ENCODE measurements at regions not wholly inside any gene's neighbourhood (a gene's known extent, or its start where the extent isn't known, plus 50 kb on each side); places are given as distances from the start of the nearest gene placed in this dataset.
"Not testable (repeated sequence)": the region's sequence is repeated elsewhere in the genome, so short reads cannot be mapped to it uniquely, and the experiment has no call there.

DNA sequence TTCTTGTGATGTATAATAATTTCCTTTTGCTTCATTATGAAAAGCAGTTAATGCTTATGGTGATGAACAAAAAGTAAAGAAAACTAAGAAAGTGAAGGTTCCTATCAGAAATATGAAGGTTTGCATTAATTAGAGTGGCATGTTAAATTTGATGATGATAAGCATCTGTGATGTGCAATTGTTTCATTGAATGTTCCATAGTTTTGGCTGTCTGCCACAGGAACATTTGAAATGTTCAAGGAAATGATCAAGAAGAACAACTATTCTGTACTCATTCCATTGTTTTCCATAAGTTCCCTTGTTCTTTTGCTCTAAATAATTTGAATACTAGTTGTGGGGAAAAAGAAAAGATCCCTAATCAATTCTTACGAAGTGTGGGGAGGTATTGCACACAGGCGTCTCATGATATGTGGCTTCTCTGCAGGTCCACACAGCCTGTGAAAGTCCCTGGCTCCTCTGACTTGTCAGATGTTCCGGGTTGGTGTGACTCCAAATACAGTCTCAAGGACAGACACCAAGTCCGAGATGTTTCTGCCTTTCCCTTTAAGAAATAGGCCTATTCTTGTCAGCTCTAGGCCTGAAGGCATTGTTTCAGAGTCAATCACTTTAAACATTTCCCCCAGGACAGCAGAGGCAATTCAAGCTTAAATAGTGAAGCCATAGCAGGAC lies 152.6 kb upstream of the MAST4 start:
- Histone ChIP-seq H3K9ac (ENCODE audit: insufficient read depth, low read depth, low read length) (no peak overlapping the region), H3K4me2 (ENCODE audit: low read depth, low read length) (no peak overlapping the region), H3K4me1 (ENCODE audit: insufficient read depth, low read length) (no peaks in the 10 kb centered on the region), H3K79me2 (ENCODE audit: insufficient read depth, low read length) (no peaks in the 10 kb centered on the region), H3K27me3 (ENCODE audit: control insufficient read depth in 1 of 2, insufficient read depth in 2 of 2, low read length in 2 of 2) (no peaks in the 10 kb centered on the region), H3K36me3 (replicated peaks in 1 of 2; ENCODE audit: control insufficient read depth in 1 of 2, insufficient read depth in 2 of 2, low read length in 2 of 2) (no peaks in the 10 kb centered on the region), H2AFZ (ENCODE audit: low read length) (no peak overlapping the region), H3K9me3 (ENCODE audit: low read length) (no peaks in the 10 kb centered on the region), H3K4me3 (replicated peaks in 1 of 3; ENCODE audit: insufficient read depth in 1 of 3, low read depth in 2 of 3, low read length in 3 of 3) (no peak overlapping the region), H3K27ac (ENCODE audit: extremely low read length, insufficient read depth, low read length) (no peak overlapping the region), H4K20me1 (ENCODE audit: insufficient read depth, low read length) (no peaks in the 10 kb centered on the region)
- 20% methylated on average over 4 of the region's 4 CpGs for WGBS (ENCODE audit: low lambda C conversion rate)
- ChIA-PET CTCF (ENCODE audit: low intra/inter-chr PET ratio, low total read pairs) (no interaction called here), POLR2A (no interaction called here)
- no TSS peak for BruUV-seq (replicated peaks)
- no peak for ATAC-seq
- no peak for FAIRE-seq
- in situ Hi-C loops (cut with HindIII; ENCODE audit: extremely low pct_ligation_motif_present, low pct_unique_long_range_greater_than_20kb) (no loop called here), intact Hi-C loops (cut with micrococcal nuclease; ENCODE audit: unreplicated experiment) (no loop called here)
- TF ChIP-seq, protein P1, sequence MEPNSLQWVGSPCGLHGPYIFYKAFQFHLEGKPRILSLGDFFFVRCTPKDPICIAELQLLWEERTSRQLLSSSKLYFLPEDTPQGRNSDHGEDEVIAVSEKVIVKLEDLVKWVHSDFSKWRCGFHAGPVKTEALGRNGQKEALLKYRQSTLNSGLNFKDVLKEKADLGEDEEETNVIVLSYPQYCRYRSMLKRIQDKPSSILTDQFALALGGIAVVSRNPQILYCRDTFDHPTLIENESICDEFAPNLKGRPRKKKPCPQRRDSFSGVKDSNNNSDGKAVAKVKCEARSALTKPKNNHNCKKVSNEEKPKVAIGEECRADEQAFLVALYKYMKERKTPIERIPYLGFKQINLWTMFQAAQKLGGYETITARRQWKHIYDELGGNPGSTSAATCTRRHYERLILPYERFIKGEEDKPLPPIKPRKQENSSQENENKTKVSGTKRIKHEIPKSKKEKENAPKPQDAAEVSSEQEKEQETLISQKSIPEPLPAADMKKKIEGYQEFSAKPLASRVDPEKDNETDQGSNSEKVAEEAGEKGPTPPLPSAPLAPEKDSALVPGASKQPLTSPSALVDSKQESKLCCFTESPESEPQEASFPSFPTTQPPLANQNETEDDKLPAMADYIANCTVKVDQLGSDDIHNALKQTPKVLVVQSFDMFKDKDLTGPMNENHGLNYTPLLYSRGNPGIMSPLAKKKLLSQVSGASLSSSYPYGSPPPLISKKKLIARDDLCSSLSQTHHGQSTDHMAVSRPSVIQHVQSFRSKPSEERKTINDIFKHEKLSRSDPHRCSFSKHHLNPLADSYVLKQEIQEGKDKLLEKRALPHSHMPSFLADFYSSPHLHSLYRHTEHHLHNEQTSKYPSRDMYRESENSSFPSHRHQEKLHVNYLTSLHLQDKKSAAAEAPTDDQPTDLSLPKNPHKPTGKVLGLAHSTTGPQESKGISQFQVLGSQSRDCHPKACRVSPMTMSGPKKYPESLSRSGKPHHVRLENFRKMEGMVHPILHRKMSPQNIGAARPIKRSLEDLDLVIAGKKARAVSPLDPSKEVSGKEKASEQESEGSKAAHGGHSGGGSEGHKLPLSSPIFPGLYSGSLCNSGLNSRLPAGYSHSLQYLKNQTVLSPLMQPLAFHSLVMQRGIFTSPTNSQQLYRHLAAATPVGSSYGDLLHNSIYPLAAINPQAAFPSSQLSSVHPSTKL (CRISPR knock-in tag; IDR thresholded peaks at IDR 0.05) = no peak
- TF ChIP-seq, protein P2, sequence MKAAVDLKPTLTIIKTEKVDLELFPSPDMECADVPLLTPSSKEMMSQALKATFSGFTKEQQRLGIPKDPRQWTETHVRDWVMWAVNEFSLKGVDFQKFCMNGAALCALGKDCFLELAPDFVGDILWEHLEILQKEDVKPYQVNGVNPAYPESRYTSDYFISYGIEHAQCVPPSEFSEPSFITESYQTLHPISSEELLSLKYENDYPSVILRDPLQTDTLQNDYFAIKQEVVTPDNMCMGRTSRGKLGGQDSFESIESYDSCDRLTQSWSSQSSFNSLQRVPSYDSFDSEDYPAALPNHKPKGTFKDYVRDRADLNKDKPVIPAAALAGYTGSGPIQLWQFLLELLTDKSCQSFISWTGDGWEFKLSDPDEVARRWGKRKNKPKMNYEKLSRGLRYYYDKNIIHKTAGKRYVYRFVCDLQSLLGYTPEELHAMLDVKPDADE (CRISPR knock-in tag; IDR thresholded peaks at IDR 0.05) = no peak
- TF ChIP-seq MLLT10 (CRISPR knock-in tag; IDR thresholded peaks at IDR 0.05) (no peak), CCAR2 (optimal IDR thresholded peaks at IDR 0.05; ENCODE audit: low read depth, low read length) (no peak), RXRB (CRISPR knock-in tag; IDR thresholded peaks at IDR 0.05; ENCODE audit: borderline replicate concordance) (no peak), ZNF670 (CRISPR knock-in tag; IDR thresholded peaks at IDR 0.05; ENCODE audit: borderline replicate concordance) (no peak), PHF8 (CRISPR knock-in tag; IDR thresholded peaks at IDR 0.05) (no peak), ZC3H13 (CRISPR knock-in tag; IDR thresholded peaks at IDR 0.05) (no peak)
- TF ChIP-seq, protein P3, sequence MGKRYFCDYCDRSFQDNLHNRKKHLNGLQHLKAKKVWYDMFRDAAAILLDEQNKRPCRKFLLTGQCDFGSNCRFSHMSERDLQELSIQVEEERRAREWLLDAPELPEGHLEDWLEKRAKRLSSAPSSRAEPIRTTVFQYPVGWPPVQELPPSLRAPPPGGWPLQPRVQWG (CRISPR knock-in tag; IDR thresholded peaks at IDR 0.05; ENCODE audit: borderline replicate concordance, low read depth) = no peak
- TF ChIP-seq, protein P4, sequence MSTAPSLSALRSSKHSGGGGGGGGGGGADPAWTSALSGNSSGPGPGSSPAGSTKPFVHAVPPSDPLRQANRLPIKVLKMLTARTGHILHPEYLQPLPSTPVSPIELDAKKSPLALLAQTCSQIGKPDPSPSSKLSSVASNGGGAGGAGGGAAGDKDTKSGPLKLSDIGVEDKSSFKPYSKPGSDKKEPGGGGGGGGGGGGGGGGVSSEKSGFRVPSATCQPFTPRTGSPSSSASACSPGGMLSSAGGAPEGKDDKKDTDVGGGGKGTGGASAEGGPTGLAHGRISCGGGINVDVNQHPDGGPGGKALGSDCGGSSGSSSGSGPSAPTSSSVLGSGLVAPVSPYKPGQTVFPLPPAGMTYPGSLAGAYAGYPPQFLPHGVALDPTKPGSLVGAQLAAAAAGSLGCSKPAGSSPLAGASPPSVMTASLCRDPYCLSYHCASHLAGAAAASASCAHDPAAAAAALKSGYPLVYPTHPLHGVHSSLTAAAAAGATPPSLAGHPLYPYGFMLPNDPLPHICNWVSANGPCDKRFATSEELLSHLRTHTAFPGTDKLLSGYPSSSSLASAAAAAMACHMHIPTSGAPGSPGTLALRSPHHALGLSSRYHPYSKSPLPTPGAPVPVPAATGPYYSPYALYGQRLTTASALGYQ (CRISPR knock-in tag; IDR thresholded peaks at IDR 0.05) = no peak
- DNase-seq (ENCODE audit: low spot score) = no peak

DNA sequence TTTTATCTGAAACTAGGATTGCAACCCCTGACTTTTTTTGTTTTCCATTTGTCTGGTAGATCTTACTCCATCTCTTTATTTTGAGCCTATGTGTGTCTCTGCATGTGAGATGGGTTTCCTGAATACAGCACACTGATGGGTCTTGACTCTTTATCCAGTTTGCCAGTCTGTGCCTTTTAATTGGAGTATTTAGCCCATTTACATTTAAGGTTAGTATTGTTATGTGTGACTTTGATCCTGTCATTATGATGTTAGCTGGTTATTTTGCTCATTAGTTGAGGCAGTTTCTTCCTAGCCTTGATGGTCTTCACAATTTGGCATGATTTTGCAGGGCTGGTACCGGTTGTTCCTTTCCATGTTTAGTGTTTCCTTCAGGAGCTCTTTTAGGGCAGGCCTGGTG lies 148.1 kb upstream of the MAST4 start:
- H3K4me3 ChIP-seq (replicated peaks in 1 of 3; ENCODE audit: insufficient read depth in 1 of 3, low read depth in 2 of 3, low read length in 3 of 3); H3K27ac ChIP-seq (ENCODE audit: extremely low read length, insufficient read depth, low read length); H3K79me2 ChIP-seq (ENCODE audit: insufficient read depth, low read length); H2AFZ ChIP-seq (ENCODE audit: low read length); intact Hi-C loops (cut with micrococcal nuclease; ENCODE audit: unreplicated experiment); H3K9me3 ChIP-seq (ENCODE audit: low read length); H3K9ac ChIP-seq (ENCODE audit: insufficient read depth, low read depth, low read length); BruUV-seq (replicated peaks); in situ Hi-C loops (cut with HindIII; ENCODE audit: extremely low pct_ligation_motif_present, low pct_unique_long_range_greater_than_20kb); H4K20me1 ChIP-seq (ENCODE audit: insufficient read depth, low read length); H3K4me2 ChIP-seq (ENCODE audit: low read depth, low read length); ATAC-seq; H3K27me3 ChIP-seq (ENCODE audit: control insufficient read depth in 1 of 2, insufficient read depth in 2 of 2, low read length in 2 of 2); DNase-seq (ENCODE audit: low spot score); CTCF ChIA-PET (ENCODE audit: low intra/inter-chr PET ratio, low total read pairs); POLR2A ChIA-PET; H3K36me3 ChIP-seq (replicated peaks in 1 of 2; ENCODE audit: control insufficient read depth in 1 of 2, insufficient read depth in 2 of 2, low read length in 2 of 2); H3K4me1 ChIP-seq (ENCODE audit: insufficient read depth, low read length); FAIRE-seq: not testable (repeated sequence)
- WGBS (ENCODE audit: low lambda C conversion rate) = 14% methylated on average over 1 of the region's 1 CpG
